CD14-positive monocyte (primary cell): ENCODE measurements at regions not wholly inside any gene's neighbourhood (a gene's known extent, or its start where the extent isn't known, plus 50 kb on each side); places are given as distances from the start of the nearest gene placed in this dataset.

Source experiments
- DNase-seq, 3 donors: peaks; one replicate each; pipeline ENCODE4 v3.0.0-alpha.2; 2011 to 2022
- H2AFZ ChIP-seq: 2 replicates; pipeline ENCODE4 v1.6.0; 2012; ENCODE audit warnings: mild to moderate bottlenecking, low read depth, low read length, inconsistent platforms; ENCODE audit not compliant: insufficient read depth, poor library complexity, severe bottlenecking
- H3K27ac ChIP-seq, 2 donors: 1 replicate in 1 of 2; 2 replicates in 1 of 2; pipeline ENCODE4 v1.5.1; 2012 to 2013; ENCODE audit warnings: low read length in 2 of 2, control low read depth in 1 of 2, inconsistent platforms in 1 of 2, low read depth in 1 of 2, mild to moderate bottlenecking in 1 of 2
- H3K27me3 ChIP-seq, 2 donors: one replicate each; pipeline versions ENCODE4 v1.6.0 to v1.6.1; 2011 to 2013; ENCODE audit warnings: low read length in 2 of 2; ENCODE audit not compliant: control insufficient read depth in 2 of 2, insufficient read depth in 2 of 2
- H3K36me3 ChIP-seq, 2 donors: replicated peaks in 1 of 2; 1 replicate in 1 of 2; 2 replicates in 1 of 2; pipeline versions ENCODE4 v1.5.1 to v1.6.1; 2012 to 2013; ENCODE audit warnings: low read length in 2 of 2, control low read depth in 1 of 2, inconsistent platforms in 1 of 2, mild to moderate bottlenecking in 1 of 2; ENCODE audit not compliant: insufficient read depth in 2 of 2, control insufficient read depth in 1 of 2
- H3K4me1 ChIP-seq, 2 donors: 1 replicate in 1 of 2; 2 replicates in 1 of 2; pipeline versions ENCODE4 v1.5.1 to v1.6.1; 2012 to 2013; ENCODE audit warnings: low read length in 2 of 2, control low read depth in 1 of 2, inconsistent platforms in 1 of 2, mild to moderate bottlenecking in 1 of 2, moderate library complexity in 1 of 2; ENCODE audit not compliant: insufficient read depth in 2 of 2, control insufficient read depth in 1 of 2
- H3K4me2 ChIP-seq: replicated peaks from 2 replicates; pipeline ENCODE3; 2012; ENCODE audit warnings: low read length, moderate library complexity, mild to moderate bottlenecking; ENCODE audit not compliant: poor library complexity, severe bottlenecking; ENCODE audit errors: extremely low read depth
- H3K4me3 ChIP-seq, 3 experiments: fragments of 200-600 bp in 1 of 3; sonication (generic) in 1 of 3; replicated peaks in 1 of 3; 1 replicate in 2 of 3; 2 replicates in 1 of 3; pipeline ENCODE4 v1.5.1; 2011 to 2013; ENCODE audit warnings: low read length in 3 of 3, mild to moderate bottlenecking in 3 of 3, control low read depth in 2 of 3, low read depth in 2 of 3, inconsistent platforms in 1 of 3, moderate library complexity in 1 of 3
- H3K79me2 ChIP-seq: 2 replicates; pipeline ENCODE4 v1.6.0; 2012; ENCODE audit warnings: mild to moderate bottlenecking, control low read depth, inconsistent platforms, low read length, moderate library complexity; ENCODE audit not compliant: insufficient read depth
- H3K9ac ChIP-seq: 2 replicates; pipeline ENCODE4 v1.6.0; 2017; ENCODE audit warnings: low read length, mild to moderate bottlenecking; ENCODE audit not compliant: insufficient read depth, poor library complexity, severe bottlenecking
- H3K9me3 ChIP-seq, 2 donors: replicated peaks in 1 of 2; 1 replicate in 1 of 2; 2 replicates in 1 of 2; pipeline versions ENCODE4 v1.5.1 to v1.6.1; 2012 to 2013; ENCODE audit warnings: low read length in 2 of 2, control low read depth in 1 of 2; ENCODE audit not compliant: control insufficient read depth in 1 of 2, insufficient read depth in 1 of 2
- H4K20me1 ChIP-seq: 2 replicates; pipeline ENCODE4 v1.6.0; 2012; ENCODE audit warnings: mild to moderate bottlenecking, low read length, control low read depth, moderate library complexity; ENCODE audit not compliant: insufficient read depth
- H3K27ac Mint-ChIP-seq, 7 donors: one replicate each; pipeline ENCODE4 v1.8.0; 2020; ENCODE audit warnings: mild to moderate bottlenecking in 7 of 7, mixed read lengths in 7 of 7, moderate library complexity in 6 of 7, inconsistent platforms in 2 of 7
- H3K27me3 Mint-ChIP-seq, 3 donors: one replicate each; pipeline ENCODE4 v1.8.0; 2021 to 2022; ENCODE audit warnings: low read depth in 3 of 3, mild to moderate bottlenecking in 3 of 3, mixed read lengths in 3 of 3, moderate library complexity in 3 of 3, inconsistent platforms in 1 of 3
- H3K36me3 Mint-ChIP-seq, 2 donors: one replicate each; pipeline ENCODE4 v1.8.0; 2020; ENCODE audit warnings: mixed read lengths in 2 of 2, inconsistent platforms in 1 of 2, mild to moderate bottlenecking in 1 of 2
- H3K4me1 Mint-ChIP-seq: one replicate; pipeline ENCODE4 v1.8.0; 2020; ENCODE audit warnings: mild to moderate bottlenecking, mixed read lengths
- H3K4me3 Mint-ChIP-seq, 2 donors: one replicate each; pipeline ENCODE4 v1.8.0; 2020; ENCODE audit warnings: mild to moderate bottlenecking in 2 of 2, mixed read lengths in 2 of 2, moderate library complexity in 1 of 2
- H3K9me3 Mint-ChIP-seq, 7 donors: one replicate each; pipeline ENCODE4 v1.8.0; 2020 to 2022; ENCODE audit warnings: mixed read lengths in 7 of 7, mild to moderate bottlenecking in 6 of 7, moderate library complexity in 6 of 7, inconsistent platforms in 2 of 7
- WGBS: methylation state at CpG from one replicate; pipeline ENCODE4 v1.1.5; 2013; ENCODE audit warnings: missing lambda C conversion rate; ENCODE audit not compliant: insufficient coverage; 5-methylcytosine and 5-hydroxymethylcytosine counted together
- intact Hi-C, 2 donors: fragments of 100-400 bp; cut with micrococcal nuclease; formaldehyde crosslinking; loops; one replicate each; pipeline versions ENCODE4 v1.15.0 to v1.15.1; 2023
- TF ChIP-seq, protein P1 (sequence below): fragments of 200-600 bp; IDR thresholded peaks from one replicate; pipeline ENCODE4 v1.8.0; 2022; ENCODE audit warnings: antibody characterized with exemption, mild to moderate bottlenecking

DNA sequence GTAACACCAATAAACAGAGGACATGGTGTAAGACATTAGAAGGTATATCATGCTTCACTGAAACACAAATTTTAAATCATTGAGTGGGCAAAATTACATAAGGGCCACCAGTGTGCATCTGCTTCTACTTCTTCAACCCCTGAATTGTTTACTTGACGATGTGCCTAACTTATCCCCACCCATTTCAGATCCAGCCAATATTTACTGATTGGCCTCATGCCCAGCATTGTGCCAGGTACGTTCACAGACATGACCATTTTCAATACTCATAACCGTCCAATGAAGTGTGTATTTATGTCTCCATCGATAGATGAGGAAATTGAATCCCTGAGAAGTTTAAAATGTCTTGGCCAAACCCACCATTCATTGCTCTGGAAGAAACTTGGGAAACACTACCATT lies 208.3 kb upstream of the MID1 start:
- H3K79me2 ChIP-seq, result no peaks in the 10 kb centered on the region
- TF ChIP-seq, protein P1, sequence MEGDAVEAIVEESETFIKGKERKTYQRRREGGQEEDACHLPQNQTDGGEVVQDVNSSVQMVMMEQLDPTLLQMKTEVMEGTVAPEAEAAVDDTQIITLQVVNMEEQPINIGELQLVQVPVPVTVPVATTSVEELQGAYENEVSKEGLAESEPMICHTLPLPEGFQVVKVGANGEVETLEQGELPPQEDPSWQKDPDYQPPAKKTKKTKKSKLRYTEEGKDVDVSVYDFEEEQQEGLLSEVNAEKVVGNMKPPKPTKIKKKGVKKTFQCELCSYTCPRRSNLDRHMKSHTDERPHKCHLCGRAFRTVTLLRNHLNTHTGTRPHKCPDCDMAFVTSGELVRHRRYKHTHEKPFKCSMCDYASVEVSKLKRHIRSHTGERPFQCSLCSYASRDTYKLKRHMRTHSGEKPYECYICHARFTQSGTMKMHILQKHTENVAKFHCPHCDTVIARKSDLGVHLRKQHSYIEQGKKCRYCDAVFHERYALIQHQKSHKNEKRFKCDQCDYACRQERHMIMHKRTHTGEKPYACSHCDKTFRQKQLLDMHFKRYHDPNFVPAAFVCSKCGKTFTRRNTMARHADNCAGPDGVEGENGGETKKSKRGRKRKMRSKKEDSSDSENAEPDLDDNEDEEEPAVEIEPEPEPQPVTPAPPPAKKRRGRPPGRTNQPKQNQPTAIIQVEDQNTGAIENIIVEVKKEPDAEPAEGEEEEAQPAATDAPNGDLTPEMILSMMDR, result no peak
- no peaks in the 10 kb centered on the region for H4K20me1 ChIP-seq
- Mint-ChIP-seq H3K27ac (no peak overlapping the region), H3K27me3 (peaks cover 0 to 5% (median 3%) of the 10 kb centered on the region in 3 donors), H3K4me3 (no peak overlapping the region), H3K4me1 (peaks cover 2% of the 10 kb centered on the region), H3K9me3 (peaks cover 0 to 3% (median 0%) of the 10 kb centered on the region in 7 donors), H3K36me3 (no peaks in the 10 kb centered on the region)
- no peak overlapping the region for H3K27ac ChIP-seq
- H3K27me3 ChIP-seq, result no peaks in the 10 kb centered on the region
- H3K9ac ChIP-seq, result no peak overlapping the region
- H3K4me1 ChIP-seq, result peaks cover 0 to 2% of the 10 kb centered on the region in 2 donors
- no CpG with 5 or more reads among the region's 4 CpGs for WGBS
- H3K36me3 ChIP-seq, result no peaks in the 10 kb centered on the region
- no peak overlapping the region for H3K4me3 ChIP-seq
- H3K4me2 ChIP-seq, result no peak overlapping the region
- intact Hi-C loops, result no loop called here
- H2AFZ ChIP-seq, result no peak overlapping the region
- H3K9me3 ChIP-seq, result no peaks in the 10 kb centered on the region
- DNase-seq, result no peak

DNA sequence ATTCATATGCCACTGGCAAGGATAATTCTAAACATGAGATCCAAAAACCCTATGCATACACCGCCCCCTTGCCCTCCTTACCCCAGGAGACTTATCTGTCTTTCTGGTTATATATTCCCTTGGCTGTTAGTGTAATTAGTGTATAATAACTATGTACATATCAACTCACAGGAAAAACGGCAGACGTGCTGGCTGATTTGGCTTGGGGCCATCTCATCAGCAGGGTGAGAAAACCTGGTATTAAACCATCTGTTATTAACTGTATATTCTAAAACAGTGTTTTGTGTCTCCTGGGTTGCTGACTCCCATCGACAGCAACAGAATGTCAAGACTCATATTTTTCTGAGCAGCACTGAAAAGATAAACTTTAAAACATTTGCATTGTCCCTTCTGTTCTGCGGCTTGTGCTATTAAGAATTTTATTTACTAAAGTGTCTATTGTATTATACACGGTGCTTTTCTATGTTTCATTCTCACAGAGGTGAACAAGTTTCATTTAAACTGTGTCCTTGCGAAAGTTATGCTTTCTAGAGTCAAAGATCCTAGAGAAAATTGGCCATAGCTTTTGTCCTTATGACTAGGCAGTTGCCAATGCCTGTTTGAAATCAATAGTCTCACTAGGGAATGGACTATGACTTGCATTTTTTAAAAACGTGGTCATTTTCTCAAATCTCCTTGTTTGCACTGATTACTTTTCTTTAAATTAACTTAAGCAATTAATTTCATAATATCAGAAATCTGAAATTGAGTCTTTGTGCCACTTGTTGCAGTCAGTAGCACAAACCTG lies 211.5 kb upstream of the MID1 start:
- Histone ChIP-seq H4K20me1 (no peaks in the 10 kb centered on the region), H3K4me3 (no peak overlapping the region), H3K9me3 (no peaks in the 10 kb centered on the region), H3K4me1 (peaks cover 0 to 2% of the 10 kb centered on the region in 2 donors), H3K9ac (no peak overlapping the region), H3K27me3 (no peaks in the 10 kb centered on the region), H2AFZ (no peak overlapping the region), H3K27ac (no peak overlapping the region), H3K79me2 (no peaks in the 10 kb centered on the region), H3K36me3 (no peaks in the 10 kb centered on the region), H3K4me2 (no peak overlapping the region)
- TF ChIP-seq, protein P1, result no peak
- Mint-ChIP-seq H3K27ac (no peak overlapping the region), H3K36me3 (no peaks in the 10 kb centered on the region), H3K4me3 (no peak overlapping the region), H3K9me3 (peaks cover 0 to 3% (median 0%) of the 10 kb centered on the region in 7 donors), H3K4me1 (peaks cover 2% of the 10 kb centered on the region), H3K27me3 (peaks cover 0 to 1% (median 0%) of the 10 kb centered on the region in 3 donors)
- no CpG with 5 or more reads among the region's 8 CpGs for WGBS
- no peak for DNase-seq
- intact Hi-C loops, result no loop called here
